HG02852 (cell line): ENCODE measurements at regions not wholly inside any gene's neighbourhood (a gene's known extent, or its start where the extent isn't known, plus 50 kb on each side); places are given as distances from the start of the nearest gene placed in this dataset.
"Not testable (repeated sequence)": the region's sequence is repeated elsewhere in the genome, so short reads cannot be mapped to it uniquely, and the experiment has no call there.

Source experiments
- ATAC-seq: cut with Tn5 transposase; IDR thresholded peaks from one replicate; pipeline ENCODE4 v1.9.1; 2021; ENCODE audit warnings: mild to moderate bottlenecking, moderate library complexity; ENCODE audit not compliant: unreplicated experiment

DNA sequence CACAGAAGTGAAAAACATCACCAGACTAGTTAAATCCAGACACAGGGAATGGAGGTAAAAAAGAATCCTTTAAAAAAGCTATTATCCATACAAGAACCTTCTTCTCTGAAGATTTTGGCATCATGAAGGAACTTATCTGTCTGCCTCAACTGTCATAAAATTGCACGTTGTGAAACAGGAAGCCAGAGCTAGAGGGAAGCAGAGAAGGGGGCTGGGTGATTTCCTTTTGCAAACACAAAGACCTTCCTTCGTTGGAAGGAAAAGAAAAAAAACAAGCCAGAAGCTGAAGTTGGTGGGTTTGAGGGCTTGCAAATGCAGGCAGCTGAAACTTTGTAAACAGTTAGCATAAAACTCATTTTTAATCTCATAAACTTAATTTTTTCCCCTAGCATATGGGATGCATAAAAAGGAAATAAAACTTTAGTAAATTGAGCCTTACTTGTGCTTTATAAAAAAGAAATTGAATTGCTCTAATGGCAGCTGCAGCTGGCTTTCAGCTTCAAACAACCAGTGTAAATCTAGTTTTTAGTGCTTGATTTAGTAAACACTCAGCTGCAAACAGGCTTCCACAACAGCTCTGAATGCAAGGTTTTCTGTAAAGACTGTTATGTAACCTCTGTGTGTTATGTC is 101.6 kb downstream of the OTUD1 start:
- no peak for ATAC-seq

DNA sequence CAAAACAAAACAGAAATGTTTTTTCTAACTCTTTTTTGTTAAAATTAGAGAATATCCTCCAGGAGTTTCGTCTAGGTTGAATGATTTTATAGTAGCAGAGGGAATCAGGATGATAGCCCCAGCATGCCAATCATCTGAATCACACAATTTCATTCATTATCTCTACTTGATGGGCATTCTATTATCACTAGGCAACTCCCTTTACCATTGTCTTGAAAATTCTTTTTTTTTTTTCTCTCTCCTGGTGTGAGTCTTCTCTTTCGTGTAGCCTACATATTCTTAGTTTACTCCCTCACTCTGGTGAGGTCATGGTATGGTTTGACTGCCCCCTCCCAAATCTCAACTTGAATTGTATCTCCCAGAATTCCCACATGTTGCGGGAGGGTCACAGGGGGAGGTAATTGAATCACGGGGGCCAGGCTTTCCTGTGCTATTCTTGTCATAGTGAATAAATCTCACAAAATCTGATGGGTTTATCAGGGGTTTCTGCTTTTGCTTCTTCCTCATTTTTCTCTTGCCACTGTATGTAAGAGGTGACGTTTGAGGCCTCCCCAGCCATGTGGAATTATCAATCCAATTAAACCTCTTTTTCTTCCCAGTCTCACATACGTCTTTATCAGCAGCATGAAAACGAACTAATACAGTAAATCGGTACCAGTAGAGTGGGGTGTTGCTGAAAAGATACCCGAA is 105.0 kb downstream of the OTUD1 start:
- no peak for ATAC-seq

DNA sequence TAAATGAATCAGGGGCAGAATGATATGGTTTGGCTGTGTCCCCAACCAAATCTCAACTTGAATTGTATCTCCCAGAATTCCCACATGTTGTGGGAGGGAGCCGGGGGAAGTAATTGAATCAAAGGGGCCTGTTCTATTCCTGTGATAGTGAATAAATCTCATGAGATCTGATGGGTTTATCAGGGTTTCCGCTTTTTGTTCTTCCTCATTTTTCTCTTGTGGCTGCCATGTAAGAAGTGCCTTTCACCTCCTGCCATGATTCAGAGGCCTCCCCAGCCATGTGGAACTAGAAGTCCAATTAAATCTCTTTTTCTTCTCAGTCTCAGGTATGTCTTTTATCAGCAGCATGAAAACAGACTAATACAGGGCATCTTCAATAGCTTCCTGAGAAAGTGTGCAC is 107.0 kb downstream of the OTUD1 start:
- ATAC-seq: not testable (repeated sequence)

DNA sequence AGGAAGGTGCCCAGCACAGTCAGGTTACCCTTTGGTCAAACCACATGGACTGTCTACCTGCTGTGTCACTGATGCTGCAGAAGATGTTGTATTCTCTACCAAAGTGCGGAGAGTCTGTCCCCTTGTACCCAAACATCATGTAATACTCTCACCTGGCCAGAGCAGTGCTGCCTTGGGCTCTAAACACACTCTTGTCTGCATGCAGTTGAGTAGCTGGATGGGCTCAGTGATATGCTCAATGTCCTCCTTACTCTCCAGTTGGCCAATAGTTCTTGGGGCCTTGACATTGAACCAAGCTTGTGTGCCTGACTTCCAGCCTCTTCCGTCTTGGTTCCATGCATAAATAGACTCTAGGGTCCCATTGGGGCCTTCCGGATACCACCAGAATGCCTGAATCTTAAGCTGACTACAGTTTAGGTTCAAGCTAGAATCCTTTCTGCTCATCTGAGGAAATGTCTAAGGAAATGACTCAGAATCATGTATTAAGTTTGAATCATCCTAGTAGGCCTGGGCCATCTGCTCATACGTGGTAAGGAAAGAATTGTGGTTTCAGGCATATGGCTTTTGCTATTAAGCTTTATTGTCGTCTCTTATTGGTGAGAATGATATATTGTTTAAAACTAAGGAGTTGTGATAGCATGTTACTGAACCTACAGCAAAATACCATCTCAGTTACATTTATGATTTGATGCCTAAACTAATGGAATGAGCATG is 118.0 kb downstream of the OTUD1 start:
- ATAC-seq: no peak

DNA sequence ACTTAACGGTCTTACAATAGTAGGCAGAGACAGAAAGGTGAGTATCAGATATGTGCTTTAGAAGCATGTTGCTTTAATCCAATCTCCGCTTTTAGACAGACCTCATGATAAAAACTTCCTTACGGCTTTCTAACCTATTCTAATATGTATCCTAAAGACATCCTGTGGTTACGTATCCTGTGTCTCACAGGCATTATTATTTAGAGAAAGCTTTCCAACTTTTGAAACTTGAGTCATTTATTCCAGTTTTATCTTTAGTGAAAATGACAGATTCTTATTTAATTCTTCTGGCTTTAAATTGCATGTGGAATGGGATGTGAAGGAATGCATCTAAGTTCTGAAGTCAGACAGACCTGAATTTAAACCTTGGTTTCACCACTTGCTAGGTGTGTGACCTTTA is 118.9 kb downstream of the OTUD1 start:
- ATAC-seq: no peak

DNA sequence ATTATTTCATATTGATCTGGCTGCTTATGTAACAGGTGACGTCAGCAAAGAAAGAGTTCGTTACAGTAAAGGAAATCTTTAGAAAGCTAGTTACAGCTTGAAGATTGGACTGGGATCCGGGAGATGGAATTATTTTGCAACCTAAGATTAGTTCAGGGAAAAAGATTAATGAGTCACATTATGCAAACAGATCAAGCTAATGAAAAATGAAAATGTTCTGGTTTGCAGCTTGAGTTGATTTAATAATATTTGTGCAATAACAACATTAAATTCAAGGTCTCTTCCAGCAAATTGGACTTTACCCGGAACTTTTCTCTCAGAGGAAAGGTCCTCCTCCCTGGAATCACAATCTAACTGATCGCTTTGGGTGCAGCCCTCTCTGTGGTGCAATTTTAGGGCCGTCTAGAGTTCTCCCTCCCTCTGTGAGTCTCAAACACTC is 119.5 kb downstream of the OTUD1 start:
- ATAC-seq: no peak

DNA sequence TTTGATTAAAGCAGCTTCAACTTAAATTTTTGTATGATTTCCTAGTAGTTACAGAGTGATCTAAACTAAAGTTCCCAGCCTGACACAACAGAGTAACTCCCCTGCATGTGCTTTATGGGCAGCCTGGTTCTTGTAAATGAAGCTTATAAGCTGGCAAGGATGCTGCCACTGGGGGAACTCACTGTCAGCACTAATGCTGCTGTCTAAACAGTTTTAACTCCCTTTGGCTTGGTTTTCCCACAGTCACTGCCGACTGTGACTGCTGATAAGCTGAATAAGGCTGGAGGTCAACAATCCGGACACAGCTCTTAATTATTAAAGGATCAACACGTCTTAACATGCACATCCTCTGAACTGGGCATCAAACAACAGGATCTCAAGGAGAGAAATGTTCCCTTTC is 130.1 kb downstream of the OTUD1 start:
- ATAC-seq: no peak

DNA sequence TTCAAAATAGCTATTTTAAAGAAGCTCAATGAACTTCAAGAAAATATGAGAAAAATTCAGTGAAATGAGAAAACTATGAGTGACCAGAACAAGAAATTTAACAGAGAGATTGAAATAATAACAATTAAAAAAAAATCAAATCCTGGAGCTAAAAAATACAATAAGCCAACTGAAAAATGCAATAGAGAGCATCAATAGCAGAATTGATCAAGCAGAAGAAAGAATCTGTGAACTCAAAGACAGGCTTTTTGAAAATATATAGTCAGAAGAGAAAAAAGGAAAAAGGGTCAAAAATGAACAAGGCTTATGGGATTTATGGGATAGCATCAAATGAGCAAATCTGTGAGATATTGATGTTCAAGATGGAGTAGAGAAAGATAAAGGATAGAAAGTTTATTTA is 133.0 kb downstream of the OTUD1 start:
- ATAC-seq: no peak

DNA sequence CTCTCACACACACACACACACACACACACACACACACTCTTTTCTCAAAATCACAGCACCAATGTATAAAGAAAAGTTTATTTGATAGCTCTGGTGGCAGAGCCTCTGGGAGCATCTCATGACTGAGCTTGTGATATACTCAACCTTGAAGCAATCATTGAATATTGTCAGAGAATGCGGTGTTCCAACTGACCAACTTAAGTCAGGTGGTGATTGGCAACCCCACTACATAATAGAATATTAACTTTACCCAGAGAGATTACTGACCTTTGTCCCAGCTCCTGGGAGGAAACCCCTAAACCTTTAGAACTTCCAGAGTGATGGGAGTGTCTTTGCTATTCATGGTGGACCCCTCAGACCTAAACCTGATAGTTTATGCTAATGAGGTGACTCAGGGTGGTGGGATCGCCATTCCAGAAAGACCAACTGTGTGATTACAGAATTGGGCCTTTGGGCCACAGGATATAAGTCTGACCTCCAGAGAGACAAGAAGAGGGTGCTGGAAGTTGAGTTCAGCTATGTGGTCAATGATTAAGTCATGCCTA is 143.1 kb downstream of the OTUD1 start:
- no peak for ATAC-seq

DNA sequence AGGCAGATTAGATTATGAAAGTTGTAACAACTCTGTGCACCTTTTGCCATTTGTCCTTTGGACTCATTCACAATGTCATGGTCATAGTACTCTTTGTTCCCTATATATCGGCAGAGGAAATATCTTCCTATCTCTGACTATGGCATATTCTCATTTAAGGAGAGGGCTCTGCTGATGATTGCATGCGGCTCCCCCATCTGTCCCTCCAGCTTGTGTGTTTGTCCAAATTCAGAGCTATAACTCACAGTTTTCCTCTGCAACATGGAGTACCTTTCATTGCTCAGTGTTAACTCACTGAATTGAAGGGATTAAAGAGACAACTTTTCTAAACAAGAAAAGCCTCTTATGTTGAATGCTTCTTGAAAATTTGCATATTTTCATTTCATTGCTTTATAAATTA is 145.5 kb downstream of the OTUD1 start:
- no peak for ATAC-seq

DNA sequence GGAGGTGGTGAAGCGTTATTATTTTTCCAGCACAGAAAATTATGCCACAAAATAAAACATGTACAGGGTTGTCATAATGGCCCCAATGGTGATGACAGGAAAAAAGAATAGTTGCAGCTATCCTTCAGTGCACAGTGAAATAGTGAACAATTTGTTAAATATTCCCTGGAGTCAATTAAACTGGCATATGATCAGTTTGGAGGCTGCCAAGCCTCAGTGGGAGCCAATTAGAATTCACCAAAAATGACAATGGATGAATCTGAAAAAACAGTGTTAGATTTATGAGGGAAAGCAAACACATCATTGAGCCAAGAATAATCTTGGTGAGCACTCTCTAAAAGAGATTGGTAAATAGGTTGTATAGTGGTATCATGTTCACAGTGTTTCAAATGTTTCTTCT is 146.3 kb downstream of the OTUD1 start:
- no peak for ATAC-seq

DNA sequence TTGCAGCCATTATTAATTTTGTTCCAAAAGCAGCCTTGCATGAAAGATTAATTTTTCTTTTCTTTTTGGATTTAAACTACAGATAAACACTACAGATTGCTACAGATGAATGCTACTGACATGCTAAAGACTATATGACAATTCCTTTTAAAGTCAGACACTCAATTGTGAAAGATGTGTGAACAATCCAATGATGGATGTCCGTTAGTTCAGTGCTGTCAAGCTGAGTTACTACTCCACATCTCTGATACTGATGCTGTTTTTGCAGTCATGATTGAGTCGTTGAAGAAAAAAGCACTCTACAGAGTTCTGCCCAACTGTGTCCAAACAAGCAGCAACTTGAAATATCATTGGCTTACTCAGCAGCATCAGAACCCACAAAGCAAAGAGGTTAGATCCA is 146.8 kb downstream of the OTUD1 start:
- no peak for ATAC-seq

DNA sequence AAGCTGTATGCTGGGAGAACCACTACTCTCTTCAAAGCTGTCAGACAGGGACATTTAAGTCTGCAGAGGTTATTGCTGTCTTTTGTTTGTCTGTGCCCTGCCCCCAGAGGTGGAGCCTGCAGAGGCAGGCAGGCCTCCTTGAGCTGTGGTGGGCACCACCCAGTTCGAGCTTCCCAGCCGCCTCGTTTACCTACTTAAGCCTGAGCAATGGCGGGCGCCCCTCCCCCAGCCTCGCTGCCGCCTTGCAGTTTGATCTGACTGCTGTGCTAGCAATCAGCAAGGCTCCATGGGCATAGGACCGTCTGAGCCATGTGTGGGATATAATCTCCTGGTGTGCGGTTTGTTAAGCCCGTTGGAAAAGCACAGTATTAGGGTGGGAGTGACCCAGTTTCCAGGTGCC is 156.4 kb downstream of the OTUD1 start:
- not testable (repeated sequence) for ATAC-seq

DNA sequence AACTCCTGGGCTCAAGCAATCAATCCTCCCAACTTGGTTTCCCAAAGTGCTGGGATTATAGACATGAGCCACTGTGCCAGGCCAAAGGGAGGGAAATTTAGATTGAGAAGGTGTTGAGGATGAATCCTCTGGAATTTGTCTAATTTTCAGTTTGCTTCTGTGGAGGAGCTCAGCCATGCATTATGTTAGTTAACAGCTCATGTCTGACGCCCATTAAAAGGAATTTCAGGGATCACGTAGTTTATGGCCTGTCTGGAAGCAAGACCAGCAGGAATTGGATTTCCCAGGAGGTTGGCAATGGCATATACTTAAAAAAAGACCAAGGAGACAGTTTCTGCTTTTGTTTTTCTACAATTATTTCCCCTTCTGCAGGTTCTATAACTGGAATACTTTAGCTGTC is 165.7 kb downstream of the OTUD1 start:
- ATAC-seq: no peak

DNA sequence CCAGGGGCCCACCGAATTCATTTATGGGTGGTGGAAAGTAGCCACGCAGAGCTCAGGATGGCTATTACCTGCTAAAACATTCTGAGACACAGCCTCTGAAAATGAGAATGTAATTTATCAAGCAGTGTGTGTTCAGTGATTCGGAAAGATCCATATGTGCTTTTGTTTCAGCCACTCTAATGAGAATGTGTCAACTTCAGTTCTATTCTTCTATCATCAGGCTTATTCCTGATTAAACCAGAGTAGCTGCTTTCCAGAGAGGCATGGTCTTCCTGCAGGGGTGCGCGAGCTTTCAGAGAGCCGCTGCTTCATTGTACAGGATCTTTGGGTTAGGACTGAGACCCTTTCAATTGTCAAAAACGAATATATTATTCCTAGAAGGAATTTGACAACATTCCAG is 167.6 kb downstream of the OTUD1 start:
- no peak for ATAC-seq

DNA sequence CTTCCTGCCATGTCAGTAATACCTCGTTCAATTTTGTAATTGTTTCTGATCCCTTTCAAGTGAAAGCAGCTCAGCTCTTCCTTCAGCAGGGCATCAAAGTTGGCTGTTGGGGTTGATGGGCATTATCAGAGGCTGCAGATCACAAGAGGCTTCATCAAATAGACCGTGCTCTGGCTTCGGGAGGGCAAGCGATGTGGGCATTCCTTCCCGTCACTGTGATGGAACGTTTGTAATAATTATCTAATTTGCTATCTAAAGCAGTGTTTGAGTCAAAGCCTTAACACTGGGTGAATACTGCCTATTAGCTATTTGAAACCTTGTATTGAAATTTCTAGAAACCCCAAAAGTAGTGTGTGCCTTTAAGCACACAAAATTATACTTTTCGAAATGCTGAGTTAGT is 170.1 kb downstream of the OTUD1 start:
- ATAC-seq: no peak

DNA sequence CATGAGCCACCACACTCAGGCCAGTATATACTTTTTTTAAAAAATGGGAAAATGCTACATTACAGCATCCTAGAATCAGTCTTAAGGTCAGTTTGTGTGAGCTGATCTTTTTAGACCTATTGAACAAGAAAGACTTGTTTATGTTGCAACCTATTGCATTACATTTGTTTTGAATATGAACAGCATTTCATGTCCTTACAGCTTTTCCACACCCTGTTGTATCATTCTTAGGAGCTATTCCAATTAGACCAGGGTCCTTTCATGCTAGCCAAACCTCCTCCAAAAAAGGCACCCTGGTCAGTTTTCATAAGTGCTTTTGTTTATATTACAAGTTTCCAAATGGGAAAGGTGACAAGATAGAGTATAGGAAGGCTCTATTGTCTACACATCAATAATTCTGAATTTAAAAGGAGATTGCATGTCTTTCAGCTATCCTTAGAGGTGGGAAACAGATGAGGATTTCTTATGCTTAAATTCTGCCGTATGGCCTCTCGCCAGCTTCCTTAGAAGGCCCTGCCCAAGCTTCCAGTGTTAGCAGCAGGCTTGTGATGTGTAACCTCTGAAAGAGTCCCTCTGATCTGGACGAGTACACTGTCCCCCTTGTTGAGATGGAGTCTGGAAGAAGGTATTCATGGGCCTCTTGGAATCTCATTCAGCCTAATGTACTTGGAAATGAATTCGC is 171.9 kb downstream of the OTUD1 start:
- no peak for ATAC-seq

DNA sequence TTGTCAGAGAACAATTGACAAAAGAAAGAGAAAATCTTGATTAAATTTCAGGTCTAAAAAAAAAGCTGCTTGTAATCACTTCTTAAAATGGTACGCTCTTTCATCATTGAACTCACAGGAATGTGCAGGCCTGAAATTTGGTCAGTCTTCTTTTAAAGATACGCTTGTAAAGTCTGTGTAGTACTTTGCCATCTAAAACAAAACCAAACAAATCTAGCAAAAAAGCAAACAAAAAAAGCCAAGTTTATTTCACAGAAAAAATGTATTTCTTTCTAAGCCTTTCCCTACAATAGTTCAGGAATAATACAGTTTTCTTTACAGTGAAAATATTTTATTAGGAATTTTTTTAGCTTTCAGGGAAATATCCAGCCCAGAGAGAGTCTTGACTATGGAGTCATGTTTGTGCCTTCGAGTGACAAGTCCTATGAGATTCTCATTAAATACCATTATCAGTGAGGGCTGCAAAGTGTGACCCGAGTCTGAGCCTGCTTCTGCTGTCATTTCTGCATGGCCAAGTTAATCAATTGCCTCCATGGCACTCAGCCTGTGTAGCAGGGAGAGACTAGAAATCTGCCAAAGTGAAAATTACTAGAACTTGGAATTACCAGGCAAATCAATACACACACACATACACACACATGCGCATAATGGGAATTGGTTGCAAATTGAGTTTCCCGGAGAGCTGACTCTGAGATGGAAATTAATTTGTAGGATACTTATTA is 172.6 kb downstream of the OTUD1 start:
- ATAC-seq: no peak

DNA sequence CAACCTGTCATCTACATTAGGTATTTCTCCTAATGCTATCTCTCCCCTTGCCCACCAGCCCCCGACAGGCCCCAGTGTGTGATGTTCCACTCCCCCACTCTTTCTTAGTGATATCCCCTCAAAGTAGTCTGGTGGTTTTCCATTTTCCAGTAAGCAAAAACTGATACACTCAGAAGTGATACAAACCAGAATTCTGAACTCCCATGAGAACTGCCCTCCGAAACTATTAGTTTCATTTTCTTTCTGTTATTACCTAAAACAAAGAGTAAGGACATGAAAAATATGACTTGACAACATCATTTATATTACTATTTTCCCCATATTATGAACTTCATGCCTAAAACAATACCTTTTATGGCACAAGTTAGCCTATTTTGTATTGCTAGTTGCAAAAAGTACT is 175.0 kb downstream of the OTUD1 start:
- ATAC-seq: peak; percentile 52

DNA sequence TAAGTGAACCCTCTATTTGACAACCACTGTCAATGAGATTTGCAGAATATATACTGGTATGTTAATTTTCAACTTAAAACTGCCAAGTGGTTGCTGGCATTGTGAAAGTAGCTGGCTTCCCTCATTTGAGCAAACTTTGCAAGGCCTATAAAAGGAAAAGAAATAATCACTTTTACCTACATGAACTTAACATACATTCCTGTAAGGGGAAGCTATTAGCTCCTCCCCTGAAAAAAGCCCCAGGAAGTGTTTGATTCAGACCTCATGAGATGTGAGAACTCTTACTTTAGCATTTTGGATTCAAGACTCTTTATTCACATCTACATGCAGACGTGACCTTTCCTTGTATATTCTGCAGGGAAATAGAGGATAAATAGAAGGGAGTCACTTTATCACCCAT is 175.6 kb downstream of the OTUD1 start:
- ATAC-seq: peak; percentile 34

DNA sequence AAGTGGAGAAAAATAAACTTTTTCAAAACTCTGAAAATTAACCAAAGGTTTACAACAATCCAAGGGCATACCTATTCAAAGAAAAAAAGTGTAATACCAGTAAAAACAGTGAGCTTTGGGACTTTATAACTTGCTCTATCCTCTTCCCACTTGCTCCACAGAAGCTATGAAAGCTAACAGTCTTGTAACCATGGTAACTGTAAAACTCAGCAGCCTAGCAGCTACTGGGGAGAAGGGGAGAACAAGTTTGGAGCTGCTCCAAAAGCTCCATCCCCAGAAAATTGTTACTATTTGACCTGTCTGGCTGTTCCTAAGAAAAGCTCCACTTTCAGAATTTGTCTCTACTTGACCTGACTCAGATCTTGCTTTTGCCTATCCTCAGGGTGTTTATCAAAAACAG is 191.5 kb downstream of the OTUD1 start:
- no peak for ATAC-seq
